ENCODE measurements at regions not wholly inside any gene's neighbourhood (a gene's known extent, or its start where the extent isn't known, plus 50 kb on each side); places are given as distances from the start of the nearest gene placed in this dataset.
A peak's percentile ranks its signal among the peaks of the same experiment; 100 is the strongest.

DNA sequence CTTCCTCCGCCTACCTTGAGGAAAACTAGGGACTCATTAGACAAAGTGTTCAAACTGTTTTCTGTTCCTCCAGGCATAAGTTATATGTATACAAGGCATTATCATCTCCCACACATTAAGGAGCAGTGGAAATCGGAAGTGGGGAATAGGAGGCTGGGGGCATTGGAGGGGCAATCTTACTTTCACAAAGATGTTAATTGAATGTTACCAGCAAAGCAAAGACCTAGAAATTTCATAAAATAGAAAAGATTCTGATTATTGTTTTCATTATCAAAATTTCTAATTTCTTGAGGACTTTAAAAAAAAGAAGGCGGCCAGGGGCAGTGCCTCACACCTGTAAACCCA, 501.7 kb upstream of the JARID2 start:
- peaks cover 5% of the 10 kb centered on the region; the same call in 1 of the 2 replicates for H3K9me3 ChIP-seq (ENCODE audit: insufficient read depth, low read depth)
- peak overlapping the region; percentile 49 for H3K4me2 ChIP-seq
- no peaks in the 10 kb centered on the region for H3K79me2 ChIP-seq (ENCODE audit: low read depth)
- H3K27me3 ChIP-seq (ENCODE audit: insufficient read depth, low read depth), result no peaks in the 10 kb centered on the region
- H3K4me1 ChIP-seq (replicated peaks; ENCODE audit: insufficient read depth), result peaks cover 37% of the 10 kb centered on the region
- ChIA-PET CTCF (no interaction called here), POLR2A (ENCODE audit: unreplicated experiment) (interaction anchor here (0.5 to 1.2 kb wide), 4 partner anchors 19 to 540 kb away, joined by 4 to 11 read pairs (median 4); no protein-coding TSS in a partner anchor)
- no peaks in the 10 kb centered on the region for H3K36me3 ChIP-seq (ENCODE audit: low read depth)
- DNase-seq, result no peak
- H4K20me1 ChIP-seq (ENCODE audit: insufficient read depth), result no peaks in the 10 kb centered on the region
- no peak overlapping the region for H2AFZ ChIP-seq
- TF ChIP-seq CTCF (conservative IDR thresholded peaks at IDR 0.05), result no peak
- no TSS peak for BruUV-seq (replicated peaks)
- peak overlapping the region; percentile 100 for H3K27ac ChIP-seq
- H3K4me3 ChIP-seq, result no peak overlapping the region
- peaks cover 31% of the 10 kb centered on the region for H3F3A ChIP-seq (ENCODE audit: insufficient read depth, low read depth)
- intact Hi-C loops (cut with micrococcal nuclease; ENCODE audit: unreplicated experiment), result loop anchor here (1.0 to 10.0 kb wide), 6 partner anchors 33 to 701 kb away; no protein-coding TSS in a partner anchor
- no peaks in the 10 kb centered on the region for H3K9me2 ChIP-seq (ENCODE audit: insufficient read depth)

- TF ChIP-seq EZH2 (IDR thresholded peaks at IDR 0.05; ENCODE audit: low read depth), result no peak
- CTCF ChIA-PET, result no interaction called here
- Histone ChIP-seq H3K9me3 (ENCODE audit: insufficient read depth, low read depth) (peaks cover 5% of the 10 kb centered on the region; the same call in 1 of the 2 replicates), H2AFZ (no peak overlapping the region), H3K79me2 (ENCODE audit: low read depth) (no peaks in the 10 kb centered on the region), H3K27me3 (ENCODE audit: insufficient read depth, low read depth) (no peaks in the 10 kb centered on the region), H3K4me2 (no peak overlapping the region), H3K9me2 (ENCODE audit: insufficient read depth) (no peaks in the 10 kb centered on the region), H3K27ac (no peak overlapping the region), H3K4me3 (no peak overlapping the region), H4K20me1 (ENCODE audit: insufficient read depth) (no peaks in the 10 kb centered on the region), H3F3A (ENCODE audit: insufficient read depth, low read depth) (peaks cover 31% of the 10 kb centered on the region), H3K36me3 (ENCODE audit: low read depth) (no peaks in the 10 kb centered on the region), H3K4me1 (replicated peaks; ENCODE audit: insufficient read depth) (peaks cover 36% of the 10 kb centered on the region)
- POLR2A ChIA-PET (ENCODE audit: unreplicated experiment), result no interaction called here
- no peak for DNase-seq
- no TSS peak for BruUV-seq (replicated peaks)
- intact Hi-C loops (cut with micrococcal nuclease; ENCODE audit: unreplicated experiment), result loop anchor here (10.0 kb wide), 1 partner anchor 699 kb away; no protein-coding TSS in a partner anchor
Observed at GRCh38 chr6:14746139-14746837, 499.6 kb upstream of the JARID2 start.

GRCh38 chr6:14747881-14748520, 497.9 kb upstream of the JARID2 start:
- Histone ChIP-seq H3K9me3 (ENCODE audit: insufficient read depth, low read depth) (no peaks in the 10 kb centered on the region; the same call in 1 of the 2 replicates), H3K4me3 (no peak overlapping the region), H2AFZ (no peak overlapping the region), H3K27ac (no peak overlapping the region), H3K79me2 (ENCODE audit: low read depth) (no peaks in the 10 kb centered on the region), H4K20me1 (ENCODE audit: insufficient read depth) (no peaks in the 10 kb centered on the region), H3K27me3 (ENCODE audit: insufficient read depth, low read depth) (no peaks in the 10 kb centered on the region), H3K4me2 (no peak overlapping the region), H3F3A (ENCODE audit: insufficient read depth, low read depth) (peaks cover 14% of the 10 kb centered on the region), H3K9me2 (ENCODE audit: insufficient read depth) (no peaks in the 10 kb centered on the region), H3K36me3 (ENCODE audit: low read depth) (no peaks in the 10 kb centered on the region), H3K4me1 (replicated peaks; ENCODE audit: insufficient read depth) (peaks cover 19% of the 10 kb centered on the region)
- ChIA-PET POLR2A (ENCODE audit: unreplicated experiment) (interaction anchor here (0.6 kb wide), 1 partner anchor 13 kb away, joined by 8 read pairs; no protein-coding TSS in a partner anchor), CTCF (no interaction called here)
- TF ChIP-seq EZH2 (IDR thresholded peaks at IDR 0.05; ENCODE audit: low read depth), result no peak
- no peak for TF ChIP-seq CTCF (conservative IDR thresholded peaks at IDR 0.05)
- BruUV-seq (replicated peaks), result no TSS peak
- intact Hi-C loops (cut with micrococcal nuclease; ENCODE audit: unreplicated experiment), result loop anchor here (10.0 kb wide), 1 partner anchor 697 kb away; no protein-coding TSS in a partner anchor
- no peak for DNase-seq
